ENCODE measurements at regions not wholly inside any gene's neighbourhood (a gene's known extent, or its start where the extent isn't known, plus 50 kb on each side); places are given as distances from the start of the nearest gene placed in this dataset.

- BruUV-seq (replicated peaks), result no TSS peak
- dilution Hi-C loops (cut with MboI; ENCODE audit: extremely low pct_ligation_motif_present, low sequenced_read_pairs) (no loop called here), intact Hi-C loops (cut with micrococcal nuclease) (no loop called here)
- no peak overlapping the region for H2AFZ ChIP-seq (ENCODE audit: low read depth, low read length)
- no peak for FAIRE-seq
- DNase-seq (ENCODE audit: low read depth, low spot score), result no peak
- H3K27ac ChIP-seq (ENCODE audit: insufficient read depth, low read depth, low read length), result no peak overlapping the region
- ChIA-PET CTCF (no interaction called here), POLR2A (no interaction called here)
- no peaks in the 10 kb centered on the region for H3K9me1 ChIP-seq (replicated peaks; ENCODE audit: control insufficient read depth, extremely low read depth, insufficient read depth, low read length)
- H3K79me2 ChIP-seq (ENCODE audit: control insufficient read depth, insufficient read depth, low read length), result no peaks in the 10 kb centered on the region
- TF ChIP-seq MYC (IDR thresholded peaks at IDR 0.05; ENCODE audit: low read depth, low read length), result no peak
- TF ChIP-seq POLR2AphosphoS5 (IDR thresholded peaks at IDR 0.05; ENCODE audit: insufficient read depth, low read depth, low read length), result no peak
- TF ChIP-seq EZH2 (IDR thresholded peaks at IDR 0.05; ENCODE audit: borderline replicate concordance, low read depth, low read length, severe bottlenecking), result no peak
- TF ChIP-seq FOS (IDR thresholded peaks at IDR 0.05; ENCODE audit: borderline replicate concordance, insufficient read depth, low read length), result no peak
- TF ChIP-seq GATA2 (IDR thresholded peaks at IDR 0.05; ENCODE audit: insufficient read depth, insufficient read length, low read depth, low read length), result no peak
- no peak for TF ChIP-seq POLR2A (IDR thresholded peaks at IDR 0.05; ENCODE audit: low read depth, low read length)
- TF ChIP-seq MAX (IDR thresholded peaks at IDR 0.05; ENCODE audit: insufficient read depth, insufficient read length), result no peak
- TF ChIP-seq JUN (IDR thresholded peaks at IDR 0.05; ENCODE audit: borderline replicate concordance, insufficient read depth, insufficient read length, low read depth), result no peak
- no peak overlapping the region for H3K4me3 ChIP-seq (replicated peaks in 1 of 3; ENCODE audit: insufficient read depth in 1 of 3, low read depth in 1 of 3, low read length in 3 of 3)
- H3K9ac ChIP-seq (replicated peaks; ENCODE audit: extremely low read depth, insufficient read depth, low read length), result no peak overlapping the region
- no peaks in the 10 kb centered on the region for H4K20me1 ChIP-seq (replicated peaks; ENCODE audit: control insufficient read depth, extremely low read depth, insufficient read depth, low read length)
- H3K27me3 ChIP-seq (ENCODE audit: control insufficient read depth in 2 of 2, insufficient read depth in 2 of 2, low read length in 2 of 2), result no peaks in the 10 kb centered on the region
- no peak overlapping the region for H3K4me2 ChIP-seq (ENCODE audit: insufficient read depth, low read length)
- no peaks in the 10 kb centered on the region for H3K4me1 ChIP-seq (ENCODE audit: control insufficient read depth, extremely low read depth, insufficient read depth, low read length)
- peaks cover 2% of the 10 kb centered on the region for H3K9me3 ChIP-seq (replicated peaks; ENCODE audit: control insufficient read depth, insufficient read depth, low read length)
- no peaks in the 10 kb centered on the region for H3K36me3 ChIP-seq (ENCODE audit: control insufficient read depth in 2 of 2, extremely low read depth in 1 of 2, insufficient read depth in 2 of 2, low read length in 2 of 2)
Measured at GRCh38 chr3:190988102-190988501, 125.6 kb upstream of the GMNC start.

- H3K36me3 ChIP-seq (ENCODE audit: control insufficient read depth in 2 of 2, extremely low read depth in 1 of 2, insufficient read depth in 2 of 2, low read length in 2 of 2), result no peaks in the 10 kb centered on the region
- H3K27ac ChIP-seq (ENCODE audit: insufficient read depth, low read depth, low read length), result no peak overlapping the region
- dilution Hi-C loops (cut with MboI; ENCODE audit: extremely low pct_ligation_motif_present, low sequenced_read_pairs) (no loop called here), intact Hi-C loops (cut with micrococcal nuclease) (no loop called here)
- no peaks in the 10 kb centered on the region for H3K9me1 ChIP-seq (replicated peaks; ENCODE audit: control insufficient read depth, extremely low read depth, insufficient read depth, low read length)
- TF ChIP-seq GATA2 (IDR thresholded peaks at IDR 0.05; ENCODE audit: insufficient read depth, insufficient read length, low read depth, low read length) (no peak), POLR2AphosphoS5 (IDR thresholded peaks at IDR 0.05; ENCODE audit: insufficient read depth, low read depth, low read length) (no peak), FOS (IDR thresholded peaks at IDR 0.05; ENCODE audit: borderline replicate concordance, insufficient read depth, low read length) (no peak), MAX (IDR thresholded peaks at IDR 0.05; ENCODE audit: insufficient read depth, insufficient read length) (no peak), MYC (IDR thresholded peaks at IDR 0.05; ENCODE audit: low read depth, low read length) (no peak), JUN (IDR thresholded peaks at IDR 0.05; ENCODE audit: borderline replicate concordance, insufficient read depth, insufficient read length, low read depth) (no peak), EZH2 (IDR thresholded peaks at IDR 0.05; ENCODE audit: borderline replicate concordance, low read depth, low read length, severe bottlenecking) (no peak), POLR2A (IDR thresholded peaks at IDR 0.05; ENCODE audit: low read depth, low read length) (no peak), CTCF (IDR thresholded peaks at IDR 0.05; ENCODE audit: extremely low read depth in 1 of 2, insufficient read depth in 1 of 2, low read depth in 1 of 2, low read length in 2 of 2) (no peak)
- H3K79me2 ChIP-seq (ENCODE audit: control insufficient read depth, insufficient read depth, low read length), result no peaks in the 10 kb centered on the region
- H3K9me3 ChIP-seq (replicated peaks; ENCODE audit: control insufficient read depth, insufficient read depth, low read length), result peaks cover 2% of the 10 kb centered on the region
- no peak overlapping the region for H3K4me2 ChIP-seq (ENCODE audit: insufficient read depth, low read length)
- POLR2A ChIA-PET, result no interaction called here
- no peak overlapping the region for H3K9ac ChIP-seq (replicated peaks; ENCODE audit: extremely low read depth, insufficient read depth, low read length)
- no peak for FAIRE-seq
- BruUV-seq (replicated peaks), result no TSS peak
- H3K4me1 ChIP-seq (ENCODE audit: control insufficient read depth, extremely low read depth, insufficient read depth, low read length), result no peaks in the 10 kb centered on the region
- no peak for DNase-seq (ENCODE audit: low read depth, low spot score)
- CTCF ChIA-PET, result no interaction called here
- no peaks in the 10 kb centered on the region for H4K20me1 ChIP-seq (replicated peaks; ENCODE audit: control insufficient read depth, extremely low read depth, insufficient read depth, low read length)
- H2AFZ ChIP-seq (ENCODE audit: low read depth, low read length), result no peak overlapping the region
- H3K27me3 ChIP-seq (ENCODE audit: control insufficient read depth in 2 of 2, insufficient read depth in 2 of 2, low read length in 2 of 2), result no peaks in the 10 kb centered on the region
- no peak overlapping the region for H3K4me3 ChIP-seq (replicated peaks in 1 of 3; ENCODE audit: insufficient read depth in 1 of 3, low read depth in 1 of 3, low read length in 3 of 3)
Measured at GRCh38 chr3:190984502-190985244, 122.2 kb upstream of the GMNC start.

Measured in endothelial cell of umbilical vein (primary cell).